PC-3 (cell line): ENCODE measurements at regions not wholly inside any gene's neighbourhood (a gene's known extent, or its start where the extent isn't known, plus 50 kb on each side); places are given as distances from the start of the nearest gene placed in this dataset.

Experiments used
- ATAC-seq: fragments of 200-7000 bp; cut with Tn5 transposase; 2 replicates; pipeline ENCODE4 v1.9.1; 2020; ENCODE audit warnings: mild to moderate bottlenecking, moderate library complexity
- BruUV-seq: library from RNA; stranded (reverse); fragments of 400-500 nt; replicated peaks from 2 replicates; lab custom pipeline; 2021; lab: Mats Ljungman, UMichigan
- CTCF ChIA-PET: fragments of 300-600 bp; sonication (Branson Sonifier 250); formaldehyde crosslinking; loops from one replicate; lab custom pipeline; 2022; ENCODE audit warnings: antibody characterized with exemption; lab: Charles Lee
- POLR2A ChIA-PET: fragments of 300-600 bp; sonication (Branson Sonifier 250); formaldehyde crosslinking; loops from one replicate; lab custom pipeline; 2022; ENCODE audit warnings: antibody characterized with exemption; ENCODE audit not compliant: unreplicated experiment; lab: Charles Lee
- DNase-seq: peaks from one replicate; pipeline ENCODE4 v3.0.0-alpha.2; 2015
- H2AFZ ChIP-seq: fragments of 300-600 bp; sonication (generic); 2 replicates; pipeline ENCODE4 v1.6.0; 2016; ENCODE audit warnings: antibody characterized with exemption, low read length
- H3F3A ChIP-seq: fragments of 300-600 bp; sonication (generic); one replicate; pipeline ENCODE4 v1.6.0; 2017; ENCODE audit warnings: antibody characterized with exemption, low read length, control low read depth, mild to moderate bottlenecking; ENCODE audit not compliant: unreplicated experiment
- H3K27ac ChIP-seq: fragments of 300-600 bp; sonication (generic); 2 replicates; pipeline ENCODE4 v1.5.1; 2016; ENCODE audit warnings: mild to moderate bottlenecking, low read length
- H3K27me3 ChIP-seq: fragments of 300-600 bp; sonication (generic); 2 replicates; pipeline ENCODE4 v1.6.1; 2016; ENCODE audit warnings: low read length, mixed read lengths
- H3K36me3 ChIP-seq: fragments of 300-600 bp; sonication (generic); 2 replicates; pipeline ENCODE4 v1.6.1; 2016; ENCODE audit warnings: low read depth, mixed run types, low read length, mixed read lengths
- H3K4me1 ChIP-seq: fragments of 300-600 bp; sonication (generic); 2 replicates; pipeline ENCODE4 v1.5.1; 2016; ENCODE audit warnings: low read length; ENCODE audit not compliant: insufficient read depth
- H3K4me2 ChIP-seq: fragments of 300-600 bp; sonication (generic); 2 replicates; pipeline ENCODE4 v1.6.0; 2016; ENCODE audit warnings: low read length
- H3K4me3 ChIP-seq: fragments of 300-600 bp; sonication (generic); 2 replicates; pipeline ENCODE4 v1.5.1; 2016; ENCODE audit warnings: mild to moderate bottlenecking, low read length, mixed read lengths
- H3K79me2 ChIP-seq: fragments of 300-600 bp; sonication (generic); 2 replicates; pipeline ENCODE4 v1.6.1; 2017; ENCODE audit warnings: low read length, mixed read lengths
- H3K9ac ChIP-seq: fragments of 300-600 bp; sonication (generic); 2 replicates; pipeline ENCODE4 v1.6.0; 2016; ENCODE audit warnings: mild to moderate bottlenecking, low read length
- H3K9me2 ChIP-seq: fragments of 300-600 bp; sonication (generic); replicated peaks from 2 replicates; pipeline ENCODE4 v1.6.1; 2016; ENCODE audit warnings: mixed run types, low read length, mixed read lengths
- H3K9me3 ChIP-seq: fragments of 300-600 bp; sonication (generic); 2 replicates; pipeline ENCODE4 v1.6.1; 2016; ENCODE audit warnings: low read length, mixed read lengths
- H4K20me1 ChIP-seq: fragments of 300-600 bp; sonication (generic); 2 replicates; pipeline ENCODE4 v1.6.1; 2016; ENCODE audit warnings: low read length, mixed read lengths
- EZH2 ChIP-seq: fragments of 300-600 bp; sonication (generic); IDR thresholded peaks from one replicate; pipeline ENCODE4 v1.6.1; 2017; ENCODE audit warnings: antibody characterized with exemption, mild to moderate bottlenecking, low read length; ENCODE audit not compliant: unreplicated experiment
- EZH2phosphoT487 ChIP-seq: fragments of 300-600 bp; sonication (generic); IDR thresholded peaks from 2 replicates; pipeline ENCODE4 v1.6.1; 2018; ENCODE audit warnings: mild to moderate bottlenecking, antibody characterized with exemption, low read length, borderline replicate concordance
- intact Hi-C: fragments of 100-400 bp; cut with micrococcal nuclease; formaldehyde crosslinking; loops from 2 replicates; pipeline ENCODE4 v1.9.0; 2023
- TF ChIP-seq, protein P1 (sequence below): fragments of 300-600 bp; sonication (generic); conservative IDR thresholded peaks from 2 replicates; pipeline ENCODE4 v1.5.1; 2017; ENCODE audit warnings: antibody characterized with exemption, low read depth, mild to moderate bottlenecking, low read length

DNA sequence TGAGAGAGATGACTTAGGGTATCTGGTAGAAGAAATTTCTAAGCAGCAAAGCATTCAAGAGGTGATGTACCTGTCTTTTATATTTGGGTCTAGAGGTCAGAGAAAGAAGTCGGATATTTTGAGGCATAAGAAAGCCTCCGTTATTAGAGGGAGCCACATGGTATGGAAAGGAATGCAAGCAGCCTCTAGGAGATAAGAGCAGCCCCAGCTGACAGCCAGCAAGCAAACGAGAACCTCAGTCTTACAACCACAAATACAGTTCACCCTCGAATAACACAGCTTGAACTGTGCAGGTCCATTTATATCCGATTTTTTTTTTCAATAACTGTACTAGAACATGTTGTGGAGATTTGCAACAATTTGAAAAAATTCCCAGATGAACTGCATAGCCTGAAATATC, 190.7 kb upstream of the VGLL2 start:
- H3F3A ChIP-seq, result no peaks in the 10 kb centered on the region
- H4K20me1 ChIP-seq, result no peaks in the 10 kb centered on the region
- TF ChIP-seq, protein P1, sequence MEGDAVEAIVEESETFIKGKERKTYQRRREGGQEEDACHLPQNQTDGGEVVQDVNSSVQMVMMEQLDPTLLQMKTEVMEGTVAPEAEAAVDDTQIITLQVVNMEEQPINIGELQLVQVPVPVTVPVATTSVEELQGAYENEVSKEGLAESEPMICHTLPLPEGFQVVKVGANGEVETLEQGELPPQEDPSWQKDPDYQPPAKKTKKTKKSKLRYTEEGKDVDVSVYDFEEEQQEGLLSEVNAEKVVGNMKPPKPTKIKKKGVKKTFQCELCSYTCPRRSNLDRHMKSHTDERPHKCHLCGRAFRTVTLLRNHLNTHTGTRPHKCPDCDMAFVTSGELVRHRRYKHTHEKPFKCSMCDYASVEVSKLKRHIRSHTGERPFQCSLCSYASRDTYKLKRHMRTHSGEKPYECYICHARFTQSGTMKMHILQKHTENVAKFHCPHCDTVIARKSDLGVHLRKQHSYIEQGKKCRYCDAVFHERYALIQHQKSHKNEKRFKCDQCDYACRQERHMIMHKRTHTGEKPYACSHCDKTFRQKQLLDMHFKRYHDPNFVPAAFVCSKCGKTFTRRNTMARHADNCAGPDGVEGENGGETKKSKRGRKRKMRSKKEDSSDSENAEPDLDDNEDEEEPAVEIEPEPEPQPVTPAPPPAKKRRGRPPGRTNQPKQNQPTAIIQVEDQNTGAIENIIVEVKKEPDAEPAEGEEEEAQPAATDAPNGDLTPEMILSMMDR, result no peak
- no peak for TF ChIP-seq EZH2
- no peak for TF ChIP-seq EZH2phosphoT487
- no peaks in the 10 kb centered on the region for H3K27me3 ChIP-seq
- H3K4me3 ChIP-seq, result no peak overlapping the region
- no peak overlapping the region for H2AFZ ChIP-seq
- intact Hi-C loops, result no loop called here
- no peaks in the 10 kb centered on the region for H3K9me2 ChIP-seq
- ChIA-PET CTCF (no interaction called here), POLR2A (no interaction called here)
- H3K79me2 ChIP-seq, result no peaks in the 10 kb centered on the region
- no peaks in the 10 kb centered on the region for H3K4me1 ChIP-seq
- H3K36me3 ChIP-seq, result no peaks in the 10 kb centered on the region
- no peak for ATAC-seq
- H3K4me2 ChIP-seq, result no peak overlapping the region
- no peak overlapping the region for H3K27ac ChIP-seq
- no peaks in the 10 kb centered on the region for H3K9me3 ChIP-seq
- H3K9ac ChIP-seq, result no peak overlapping the region
- no peak for DNase-seq
- BruUV-seq, result no TSS peak

DNA sequence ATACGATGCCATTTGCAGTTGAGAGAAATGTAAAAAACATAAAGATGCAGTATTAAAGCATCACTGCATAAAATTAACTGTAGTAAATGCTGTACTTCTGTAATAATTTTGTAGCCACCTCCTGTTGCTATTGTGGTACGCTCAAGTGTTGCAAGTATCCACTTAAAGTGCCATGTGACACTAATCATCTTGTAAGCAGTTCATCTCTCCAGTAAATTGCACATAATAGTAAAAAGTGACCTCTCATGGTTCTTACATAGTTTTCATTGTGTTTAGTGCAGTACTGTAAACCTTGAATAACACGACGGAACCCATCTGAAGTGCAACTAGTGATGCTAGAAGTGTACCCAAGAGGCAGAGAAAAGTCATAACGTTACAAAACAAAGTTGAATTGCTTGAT, 190.1 kb upstream of the VGLL2 start:
- Histone ChIP-seq H3K9me3 (no peaks in the 10 kb centered on the region), H3K27ac (no peak overlapping the region), H3K4me3 (no peak overlapping the region), H3K79me2 (no peaks in the 10 kb centered on the region), H4K20me1 (no peaks in the 10 kb centered on the region), H3K27me3 (no peaks in the 10 kb centered on the region), H3K9ac (no peak overlapping the region), H3K9me2 (no peaks in the 10 kb centered on the region), H3K36me3 (no peaks in the 10 kb centered on the region), H2AFZ (no peak overlapping the region), H3F3A (no peaks in the 10 kb centered on the region), H3K4me1 (no peaks in the 10 kb centered on the region), H3K4me2 (no peak overlapping the region)
- ATAC-seq, result no peak
- ChIA-PET CTCF (no interaction called here), POLR2A (no interaction called here)
- intact Hi-C loops, result no loop called here
- no peak for DNase-seq
- no TSS peak for BruUV-seq
- TF ChIP-seq EZH2 (no peak), EZH2phosphoT487 (no peak)
- TF ChIP-seq, protein P1, result no peak

DNA sequence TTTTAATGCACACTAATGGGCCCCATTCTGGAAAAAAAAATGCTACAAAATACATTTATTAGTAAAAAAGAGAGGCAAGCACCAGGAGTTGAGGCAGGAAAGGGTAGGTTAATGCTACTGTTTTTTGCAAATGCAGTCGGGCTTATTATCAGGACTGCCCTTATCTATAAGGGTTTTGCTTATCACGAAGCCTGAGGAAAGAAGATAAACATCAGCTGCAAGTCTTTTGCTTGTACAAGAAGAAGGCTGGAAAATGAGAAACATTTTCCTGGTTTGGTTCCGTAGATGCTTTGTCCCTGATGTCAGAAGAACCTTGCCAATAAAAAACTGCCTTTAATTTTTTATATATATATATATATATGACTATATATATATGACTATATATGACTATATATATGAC, 189.3 kb upstream of the VGLL2 start:
- intact Hi-C loops, result no loop called here
- Histone ChIP-seq H3K79me2 (no peaks in the 10 kb centered on the region), H3K9ac (no peak overlapping the region), H3K9me2 (no peaks in the 10 kb centered on the region), H3K4me2 (no peak overlapping the region), H3K4me3 (no peak overlapping the region), H3K36me3 (no peaks in the 10 kb centered on the region), H3K27me3 (no peaks in the 10 kb centered on the region), H3K9me3 (no peaks in the 10 kb centered on the region), H2AFZ (no peak overlapping the region), H3F3A (no peaks in the 10 kb centered on the region), H4K20me1 (no peaks in the 10 kb centered on the region), H3K27ac (no peak overlapping the region), H3K4me1 (no peaks in the 10 kb centered on the region)
- no TSS peak for BruUV-seq
- CTCF ChIA-PET, result no interaction called here
- TF ChIP-seq EZH2 (no peak), EZH2phosphoT487 (no peak)
- TF ChIP-seq, protein P1, result no peak
- no peak for ATAC-seq
- no peak for DNase-seq
- POLR2A ChIA-PET, result no interaction called here
